ENCODE measurements at regions not wholly inside any gene's neighbourhood (a gene's known extent, or its start where the extent isn't known, plus 50 kb on each side); places are given as distances from the start of the nearest gene placed in this dataset.

DNA sequence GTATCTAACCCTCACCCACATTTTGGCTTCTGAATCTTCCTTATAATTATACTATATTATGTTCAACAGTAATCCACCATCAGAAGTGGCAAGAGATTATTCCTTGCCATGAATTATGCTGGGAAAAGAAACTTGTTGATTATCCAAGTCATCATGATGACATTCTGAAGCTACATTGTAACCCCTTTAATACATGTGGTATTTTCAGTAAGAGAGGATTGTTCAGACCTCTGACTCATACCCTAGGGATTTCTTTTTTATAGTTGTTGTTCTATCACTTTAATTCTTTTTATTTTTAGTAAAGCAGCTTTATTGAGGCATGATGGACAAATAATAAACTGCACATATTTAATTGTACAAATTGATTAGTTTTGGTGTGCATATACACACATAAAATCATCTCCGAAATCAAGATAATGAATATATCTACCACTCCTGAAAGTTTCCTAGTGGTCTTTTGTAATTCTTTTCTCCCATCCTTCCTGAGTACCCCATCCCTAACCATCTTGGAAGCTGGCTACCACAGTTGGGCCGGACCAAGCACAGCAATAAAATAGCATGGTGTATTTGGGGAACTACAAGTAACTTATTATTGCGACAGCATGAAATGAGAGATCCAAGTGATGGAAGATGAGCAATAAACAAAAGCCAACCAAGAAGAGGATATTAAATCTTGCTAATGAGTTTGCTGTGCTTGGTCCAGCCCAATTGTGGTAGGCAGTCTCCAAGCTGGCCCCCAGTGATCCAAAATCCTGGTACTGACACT, 159.9 kb downstream of the BARD1 start:
- TF ChIP-seq, protein P1, sequence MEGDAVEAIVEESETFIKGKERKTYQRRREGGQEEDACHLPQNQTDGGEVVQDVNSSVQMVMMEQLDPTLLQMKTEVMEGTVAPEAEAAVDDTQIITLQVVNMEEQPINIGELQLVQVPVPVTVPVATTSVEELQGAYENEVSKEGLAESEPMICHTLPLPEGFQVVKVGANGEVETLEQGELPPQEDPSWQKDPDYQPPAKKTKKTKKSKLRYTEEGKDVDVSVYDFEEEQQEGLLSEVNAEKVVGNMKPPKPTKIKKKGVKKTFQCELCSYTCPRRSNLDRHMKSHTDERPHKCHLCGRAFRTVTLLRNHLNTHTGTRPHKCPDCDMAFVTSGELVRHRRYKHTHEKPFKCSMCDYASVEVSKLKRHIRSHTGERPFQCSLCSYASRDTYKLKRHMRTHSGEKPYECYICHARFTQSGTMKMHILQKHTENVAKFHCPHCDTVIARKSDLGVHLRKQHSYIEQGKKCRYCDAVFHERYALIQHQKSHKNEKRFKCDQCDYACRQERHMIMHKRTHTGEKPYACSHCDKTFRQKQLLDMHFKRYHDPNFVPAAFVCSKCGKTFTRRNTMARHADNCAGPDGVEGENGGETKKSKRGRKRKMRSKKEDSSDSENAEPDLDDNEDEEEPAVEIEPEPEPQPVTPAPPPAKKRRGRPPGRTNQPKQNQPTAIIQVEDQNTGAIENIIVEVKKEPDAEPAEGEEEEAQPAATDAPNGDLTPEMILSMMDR (IDR thresholded peaks at IDR 0.05; ENCODE audit: extremely low read depth in 1 of 2, insufficient read depth in 1 of 2, low read depth in 1 of 2, low read length in 2 of 2) = no peak
- TF ChIP-seq EZH2 (IDR thresholded peaks at IDR 0.05; ENCODE audit: borderline replicate concordance, low read depth, low read length, severe bottlenecking) = no peak
- TF ChIP-seq, protein P2, sequence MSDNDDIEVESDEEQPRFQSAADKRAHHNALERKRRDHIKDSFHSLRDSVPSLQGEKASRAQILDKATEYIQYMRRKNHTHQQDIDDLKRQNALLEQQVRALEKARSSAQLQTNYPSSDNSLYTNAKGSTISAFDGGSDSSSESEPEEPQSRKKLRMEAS (IDR thresholded peaks at IDR 0.05; ENCODE audit: insufficient read depth, insufficient read length) = no peak

All from endothelial cell of umbilical vein (primary cell).